Body of pancreas (tissue), 4 donors: ENCODE measurements at regions not wholly inside any gene's neighbourhood (a gene's known extent, or its start where the extent isn't known, plus 50 kb on each side); places are given as distances from the start of the nearest gene placed in this dataset.
A peak's percentile ranks its signal among the peaks of the same experiment; 100 is the strongest.

Experiments
- ATAC-seq: fragments of 150-250 bp; one replicate; pipeline ENCODE4 v1.9.1; 2016
- DNase-seq, 4 donors: peaks; one replicate each; pipeline ENCODE4 v3.0.0-alpha.2; 2019
- H3K27ac ChIP-seq, 4 donors: fragments of 200-600 bp; sonication (generic); 1 replicate in 3 of 4; 2 replicates in 1 of 4; pipeline versions ENCODE4 v1.5.1 to v1.6.1; 2016 to 2019; ENCODE audit warnings: mild to moderate bottlenecking in 1 of 4, mixed read lengths in 1 of 4, moderate library complexity in 1 of 4
- H3K27me3 ChIP-seq, 2 donors: fragments of 200-600 bp; sonication (generic); one replicate each; pipeline ENCODE4 v1.6.0; 2016; ENCODE audit warnings: mild to moderate bottlenecking in 1 of 2
- H3K36me3 ChIP-seq, 2 donors: fragments of 200-600 bp; sonication (generic); replicated peaks in 1 of 2; 2 replicates each; pipeline ENCODE4 v1.5.1; 2016; ENCODE audit warnings: low read depth in 2 of 2; ENCODE audit not compliant: insufficient read depth in 1 of 2
- H3K4me1 ChIP-seq: fragments of 200-600 bp; sonication (generic); one replicate; pipeline ENCODE4 v1.6.0; 2016
- H3K4me3 ChIP-seq, 2 donors: fragments of 200-600 bp; sonication (generic); 1 replicate in 1 of 2; 2 replicates in 1 of 2; pipeline ENCODE4 v1.5.1; 2016 to 2019
- H3K9me3 ChIP-seq, 3 donors: fragments of 200-600 bp; sonication (generic); 1 replicate in 2 of 3; 2 replicates in 1 of 3; pipeline ENCODE4 v1.5.1; 2016
- POLR2A ChIP-seq, 3 donors: fragments of 450-650 bp; IDR thresholded peaks; one replicate each; pipeline ENCODE4 v1.6.1; 2016; ENCODE audit warnings: antibody characterized with exemption in 3 of 3, mild to moderate bottlenecking in 2 of 3
- WGBS, 2 donors: methylation state at CpG; one replicate each; pipeline ENCODE4 v1.1.5; 2017; 5-methylcytosine and 5-hydroxymethylcytosine counted together
- intact Hi-C: fragments of 100-400 bp; cut with DNase I; formaldehyde crosslinking; loops from one replicate; pipeline ENCODE4 v1.15.1; 2023
- TF ChIP-seq, protein P1 (sequence below), 7 experiments: fragments of 450-650 bp in 4 of 7; fragments of 200-600 bp in 3 of 7; sonication (generic) in 3 of 7; IDR thresholded peaks; one replicate each; pipeline ENCODE4 v1.5.1; 2016 to 2019; ENCODE audit warnings: antibody characterized with exemption in 7 of 7

DNA sequence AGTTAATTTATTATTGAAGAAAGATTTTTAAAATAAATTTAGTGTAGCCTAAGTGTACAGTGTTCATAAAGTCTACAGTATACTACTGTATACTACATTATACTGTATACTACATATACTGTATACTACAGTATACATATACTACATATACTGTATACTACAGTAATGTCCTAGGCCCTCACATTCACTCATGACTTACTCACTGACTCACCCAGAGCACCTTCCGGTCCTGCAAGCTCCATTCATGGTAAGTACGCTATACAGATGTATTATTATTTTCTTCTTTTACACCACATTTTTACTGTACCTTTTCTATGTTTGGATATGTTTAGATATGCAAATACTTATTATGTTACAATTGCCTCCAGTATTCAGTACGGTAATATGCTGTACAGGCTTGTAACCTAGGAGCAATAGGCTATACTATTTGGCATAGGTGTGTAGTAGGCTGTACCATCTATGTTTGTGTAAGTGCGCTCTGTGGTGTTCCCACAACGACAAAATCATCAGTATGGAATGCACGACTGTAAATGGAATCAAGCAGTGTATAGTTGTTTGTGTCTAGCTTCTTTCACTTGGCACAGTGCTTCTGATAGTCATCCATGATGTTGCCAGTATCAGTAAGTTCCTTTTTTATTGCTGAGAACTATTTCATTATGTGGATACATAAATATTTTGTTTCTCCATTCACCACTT, 245.7 kb downstream of the MTX2 start:
- Histone ChIP-seq H3K9me3 (no peaks in the 10 kb centered on the region), H3K27me3 (peaks cover 0 to 6% of the 10 kb centered on the region in 2 donors), H3K4me1 (no peaks in the 10 kb centered on the region), H3K4me3 (no peak overlapping the region), H3K27ac (no peak overlapping the region), H3K36me3 (no peaks in the 10 kb centered on the region)
- no peak for DNase-seq
- WGBS, 2 donors: 72 to 82% methylated on average over 6 of the region's 6 CpGs
- TF ChIP-seq POLR2A (IDR thresholded peaks at IDR 0.05): no peak
- TF ChIP-seq, protein P1, sequence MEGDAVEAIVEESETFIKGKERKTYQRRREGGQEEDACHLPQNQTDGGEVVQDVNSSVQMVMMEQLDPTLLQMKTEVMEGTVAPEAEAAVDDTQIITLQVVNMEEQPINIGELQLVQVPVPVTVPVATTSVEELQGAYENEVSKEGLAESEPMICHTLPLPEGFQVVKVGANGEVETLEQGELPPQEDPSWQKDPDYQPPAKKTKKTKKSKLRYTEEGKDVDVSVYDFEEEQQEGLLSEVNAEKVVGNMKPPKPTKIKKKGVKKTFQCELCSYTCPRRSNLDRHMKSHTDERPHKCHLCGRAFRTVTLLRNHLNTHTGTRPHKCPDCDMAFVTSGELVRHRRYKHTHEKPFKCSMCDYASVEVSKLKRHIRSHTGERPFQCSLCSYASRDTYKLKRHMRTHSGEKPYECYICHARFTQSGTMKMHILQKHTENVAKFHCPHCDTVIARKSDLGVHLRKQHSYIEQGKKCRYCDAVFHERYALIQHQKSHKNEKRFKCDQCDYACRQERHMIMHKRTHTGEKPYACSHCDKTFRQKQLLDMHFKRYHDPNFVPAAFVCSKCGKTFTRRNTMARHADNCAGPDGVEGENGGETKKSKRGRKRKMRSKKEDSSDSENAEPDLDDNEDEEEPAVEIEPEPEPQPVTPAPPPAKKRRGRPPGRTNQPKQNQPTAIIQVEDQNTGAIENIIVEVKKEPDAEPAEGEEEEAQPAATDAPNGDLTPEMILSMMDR (IDR thresholded peaks at IDR 0.05): no peak
- ATAC-seq: no peak
- intact Hi-C loops: no loop called here

DNA sequence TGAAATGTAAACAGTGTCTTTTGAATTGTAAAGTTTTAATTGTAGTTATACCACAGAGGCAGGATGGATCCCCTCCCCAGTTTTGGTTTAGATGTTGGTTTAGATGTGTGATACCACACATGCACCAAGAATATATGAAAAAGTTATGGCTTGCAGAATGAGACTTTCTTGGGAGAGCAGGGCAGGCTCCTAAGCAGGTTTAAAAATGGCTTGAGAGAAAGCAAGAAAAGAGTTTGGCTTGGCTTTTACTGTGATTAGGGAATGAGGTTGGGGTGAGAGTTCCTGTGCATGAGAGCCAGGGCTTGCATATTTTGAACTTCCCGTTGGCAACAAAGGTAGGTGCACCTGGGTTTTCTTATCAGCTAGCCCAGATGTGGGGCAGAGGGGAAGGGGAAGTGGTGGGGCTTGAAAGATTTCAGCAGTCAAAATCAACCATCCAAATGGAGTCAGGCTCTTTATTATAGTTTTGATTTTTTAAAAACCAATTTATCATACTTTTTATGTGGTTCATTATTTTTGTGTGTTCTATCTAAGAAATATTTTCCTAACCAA, 246.9 kb downstream of the MTX2 start:
- Histone ChIP-seq H3K4me1 (no peaks in the 10 kb centered on the region), H3K27ac (no peak overlapping the region), H3K9me3 (no peaks in the 10 kb centered on the region), H3K4me3 (no peak overlapping the region), H3K36me3 (no peaks in the 10 kb centered on the region), H3K27me3 (peaks cover 0 to 6% of the 10 kb centered on the region in 2 donors)
- intact Hi-C loops: no loop called here
- DNase-seq (no peak), ATAC-seq (no peak)
- TF ChIP-seq, protein P1 (IDR thresholded peaks at IDR 0.05): no peak
- no peak for TF ChIP-seq POLR2A (IDR thresholded peaks at IDR 0.05)
- WGBS, 2 donors: 20 to 26% methylated on average over 1 of the region's 1 CpG

DNA sequence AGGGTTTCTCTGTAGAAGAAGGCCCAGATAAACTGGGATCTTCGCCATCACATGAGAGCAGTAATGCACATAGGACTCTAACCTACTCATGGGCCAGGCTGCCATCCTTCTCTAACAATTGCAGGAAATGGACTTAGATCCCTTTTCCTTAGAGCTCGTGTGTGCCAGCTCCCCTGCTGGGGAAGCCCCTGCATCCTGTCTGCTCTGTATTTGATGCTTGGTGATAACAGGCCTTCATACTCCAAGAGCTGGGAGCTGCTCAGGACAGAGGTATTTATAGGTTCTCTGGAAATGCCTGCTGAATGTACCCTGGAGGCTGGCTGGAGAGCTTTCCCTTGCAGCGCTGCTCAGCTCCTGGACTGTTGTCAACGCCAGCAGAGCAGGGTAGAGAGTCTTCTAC, 249.6 kb downstream of the MTX2 start:
- no peak overlapping the region for H3K27ac ChIP-seq
- WGBS, 2 donors: 61 to 75% methylated on average over 4 of the region's 4 CpGs
- ATAC-seq: no peak

DNA sequence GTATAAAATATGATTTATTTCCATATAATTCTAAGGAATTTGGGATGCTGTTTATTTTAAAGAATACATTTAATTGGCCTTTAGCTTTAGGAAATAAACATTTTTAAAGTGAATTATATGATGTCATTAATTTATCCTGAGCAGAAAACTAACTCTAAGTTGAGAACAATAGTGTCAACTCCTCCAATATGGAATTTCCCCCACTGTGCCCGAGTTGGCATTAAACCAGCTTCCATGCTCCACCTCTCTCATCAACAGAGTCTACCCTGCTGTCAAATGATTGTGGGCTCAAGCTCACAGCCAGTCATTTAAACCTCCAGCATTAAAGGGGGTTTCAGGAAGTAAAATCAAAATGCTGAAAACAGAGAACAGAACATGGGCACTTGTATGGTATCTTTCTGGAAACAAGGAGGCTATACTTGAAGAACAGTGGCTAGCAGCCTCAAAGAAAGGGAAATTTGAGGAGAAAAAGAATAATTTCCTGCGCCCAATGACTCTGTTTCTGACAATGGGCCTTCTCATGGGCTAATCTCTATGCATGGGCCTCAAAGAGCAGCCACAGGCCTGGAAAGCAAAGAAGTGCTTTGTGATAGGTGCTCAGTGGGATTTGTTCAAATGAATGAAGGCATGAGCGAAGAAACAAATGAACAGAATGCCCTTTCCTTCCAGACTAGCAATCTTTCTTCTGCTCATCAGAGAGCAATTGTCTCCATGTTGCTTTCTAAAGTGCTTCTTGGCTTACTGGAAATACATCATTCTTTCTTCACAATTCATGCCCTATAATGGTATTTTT, 252.8 kb downstream of the MTX2 start:
- no peaks in the 10 kb centered on the region for H3K36me3 ChIP-seq
- ATAC-seq (no peak), DNase-seq (no peak)
- intact Hi-C loops: no loop called here
- TF ChIP-seq, protein P1 (IDR thresholded peaks at IDR 0.05): no peak
- TF ChIP-seq POLR2A (IDR thresholded peaks at IDR 0.05): no peak
- no peaks in the 10 kb centered on the region for H3K9me3 ChIP-seq
- 72 to 81% methylated on average over 3 of the region's 3 CpGs for WGBS, 2 donors
- no peak overlapping the region for H3K27ac ChIP-seq
- H3K4me1 ChIP-seq: no peaks in the 10 kb centered on the region
- peaks cover 0 to 6% of the 10 kb centered on the region in 2 donors for H3K27me3 ChIP-seq
- H3K4me3 ChIP-seq: no peak overlapping the region

More for the DNA sequence above, 249.6 kb downstream of the MTX2 start:
- peak in 1 of 4 donors; percentile 4 for DNase-seq
- H3K4me1 ChIP-seq: no peaks in the 10 kb centered on the region
- no peaks in the 10 kb centered on the region for H3K36me3 ChIP-seq
- TF ChIP-seq, protein P1 (IDR thresholded peaks at IDR 0.05): no peak
- no peak for TF ChIP-seq POLR2A (IDR thresholded peaks at IDR 0.05)
- intact Hi-C loops: no loop called here
- H3K4me3 ChIP-seq: no peak overlapping the region
- no peaks in the 10 kb centered on the region for H3K9me3 ChIP-seq
- peaks cover 0 to 6% of the 10 kb centered on the region in 2 donors for H3K27me3 ChIP-seq
